DOHH2 (cell line): ENCODE measurements at regions not wholly inside any gene's neighbourhood (a gene's known extent, or its start where the extent isn't known, plus 50 kb on each side); places are given as distances from the start of the nearest gene placed in this dataset.

Experiments used
- EZH2phosphoT487 ChIP-seq: fragments of 200-600 bp; sonication (generic); IDR thresholded peaks from 2 replicates; pipeline ENCODE4 v1.6.1; 2017; ENCODE audit warnings: borderline replicate concordance, mild to moderate bottlenecking, antibody characterized with exemption, low read length, moderate library complexity, mixed read lengths
- TF ChIP-seq, protein P1 (sequence below): fragments of 200-600 bp; sonication (generic); IDR thresholded peaks from one replicate; pipeline ENCODE4 v1.5.1; 2014; ENCODE audit warnings: antibody characterized with exemption, mild to moderate bottlenecking, low read depth, low read length; ENCODE audit not compliant: poor library complexity, severe bottlenecking

DNA sequence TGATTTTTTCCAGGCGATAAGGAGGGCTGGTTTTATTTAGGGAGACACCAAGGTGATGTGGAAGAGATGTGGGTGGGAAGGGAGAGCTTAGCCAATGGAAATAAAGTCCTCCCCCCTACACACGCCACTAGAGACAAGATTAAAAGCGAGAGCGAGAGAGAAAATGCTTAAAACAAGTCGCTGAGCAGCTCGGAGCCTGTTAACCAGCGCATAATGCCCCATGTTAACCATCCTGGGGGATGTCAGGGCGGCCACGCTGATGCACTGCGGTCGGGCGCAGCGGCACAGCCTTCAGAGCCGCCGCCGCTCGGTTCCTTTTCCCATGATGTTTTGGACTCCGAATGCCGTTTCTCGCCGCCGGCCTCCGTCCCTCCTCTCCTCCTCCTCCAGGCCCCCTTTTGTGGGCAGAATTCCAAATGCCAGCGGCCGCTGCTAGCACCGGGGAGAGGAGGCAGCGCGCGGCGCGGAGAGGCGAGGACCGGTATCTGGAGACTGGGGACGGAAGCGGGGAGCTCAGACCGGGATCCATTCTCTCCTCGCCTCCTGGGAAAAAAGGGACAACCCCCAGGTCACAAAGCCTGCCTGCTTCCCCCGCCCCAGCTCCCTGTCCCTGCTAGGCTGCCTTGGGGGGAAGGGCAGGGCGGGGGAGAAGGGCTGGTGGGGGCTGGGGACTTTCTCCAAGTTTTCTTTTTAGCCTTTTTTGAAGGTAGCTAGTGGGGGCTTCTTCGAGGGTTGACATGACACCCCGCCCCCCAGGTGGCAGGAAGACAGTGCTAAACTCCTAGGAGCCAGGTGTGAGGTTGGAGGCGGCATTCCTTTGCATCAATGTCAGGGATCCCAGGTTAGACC is 98.1 kb upstream of the CCL2 start:
- TF ChIP-seq, protein P1, sequence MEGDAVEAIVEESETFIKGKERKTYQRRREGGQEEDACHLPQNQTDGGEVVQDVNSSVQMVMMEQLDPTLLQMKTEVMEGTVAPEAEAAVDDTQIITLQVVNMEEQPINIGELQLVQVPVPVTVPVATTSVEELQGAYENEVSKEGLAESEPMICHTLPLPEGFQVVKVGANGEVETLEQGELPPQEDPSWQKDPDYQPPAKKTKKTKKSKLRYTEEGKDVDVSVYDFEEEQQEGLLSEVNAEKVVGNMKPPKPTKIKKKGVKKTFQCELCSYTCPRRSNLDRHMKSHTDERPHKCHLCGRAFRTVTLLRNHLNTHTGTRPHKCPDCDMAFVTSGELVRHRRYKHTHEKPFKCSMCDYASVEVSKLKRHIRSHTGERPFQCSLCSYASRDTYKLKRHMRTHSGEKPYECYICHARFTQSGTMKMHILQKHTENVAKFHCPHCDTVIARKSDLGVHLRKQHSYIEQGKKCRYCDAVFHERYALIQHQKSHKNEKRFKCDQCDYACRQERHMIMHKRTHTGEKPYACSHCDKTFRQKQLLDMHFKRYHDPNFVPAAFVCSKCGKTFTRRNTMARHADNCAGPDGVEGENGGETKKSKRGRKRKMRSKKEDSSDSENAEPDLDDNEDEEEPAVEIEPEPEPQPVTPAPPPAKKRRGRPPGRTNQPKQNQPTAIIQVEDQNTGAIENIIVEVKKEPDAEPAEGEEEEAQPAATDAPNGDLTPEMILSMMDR: no peak
- no peak for TF ChIP-seq EZH2phosphoT487
